PC-3 (cell line): ENCODE measurements at regions not wholly inside any gene's neighbourhood (a gene's known extent, or its start where the extent isn't known, plus 50 kb on each side); places are given as distances from the start of the nearest gene placed in this dataset.

Experiments used
- ATAC-seq: fragments of 200-7000 bp; cut with Tn5 transposase; 2 replicates; pipeline ENCODE4 v1.9.1; 2020; ENCODE audit warnings: mild to moderate bottlenecking, moderate library complexity
- BruUV-seq: library from RNA; stranded (reverse); fragments of 400-500 nt; replicated peaks from 2 replicates; lab custom pipeline; 2021; lab: Mats Ljungman, UMichigan
- CTCF ChIA-PET: fragments of 300-600 bp; sonication (Branson Sonifier 250); formaldehyde crosslinking; loops from one replicate; lab custom pipeline; 2022; ENCODE audit warnings: antibody characterized with exemption; lab: Charles Lee
- POLR2A ChIA-PET: fragments of 300-600 bp; sonication (Branson Sonifier 250); formaldehyde crosslinking; loops from one replicate; lab custom pipeline; 2022; ENCODE audit warnings: antibody characterized with exemption; ENCODE audit not compliant: unreplicated experiment; lab: Charles Lee
- DNase-seq: peaks from one replicate; pipeline ENCODE4 v3.0.0-alpha.2; 2015
- H2AFZ ChIP-seq: fragments of 300-600 bp; sonication (generic); 2 replicates; pipeline ENCODE4 v1.6.0; 2016; ENCODE audit warnings: antibody characterized with exemption, low read length
- H3F3A ChIP-seq: fragments of 300-600 bp; sonication (generic); one replicate; pipeline ENCODE4 v1.6.0; 2017; ENCODE audit warnings: antibody characterized with exemption, low read length, control low read depth, mild to moderate bottlenecking; ENCODE audit not compliant: unreplicated experiment
- H3K27ac ChIP-seq: fragments of 300-600 bp; sonication (generic); 2 replicates; pipeline ENCODE4 v1.5.1; 2016; ENCODE audit warnings: mild to moderate bottlenecking, low read length
- H3K27me3 ChIP-seq: fragments of 300-600 bp; sonication (generic); 2 replicates; pipeline ENCODE4 v1.6.1; 2016; ENCODE audit warnings: low read length, mixed read lengths
- H3K36me3 ChIP-seq: fragments of 300-600 bp; sonication (generic); 2 replicates; pipeline ENCODE4 v1.6.1; 2016; ENCODE audit warnings: low read depth, mixed run types, low read length, mixed read lengths
- H3K4me1 ChIP-seq: fragments of 300-600 bp; sonication (generic); 2 replicates; pipeline ENCODE4 v1.5.1; 2016; ENCODE audit warnings: low read length; ENCODE audit not compliant: insufficient read depth
- H3K4me2 ChIP-seq: fragments of 300-600 bp; sonication (generic); 2 replicates; pipeline ENCODE4 v1.6.0; 2016; ENCODE audit warnings: low read length
- H3K4me3 ChIP-seq: fragments of 300-600 bp; sonication (generic); 2 replicates; pipeline ENCODE4 v1.5.1; 2016; ENCODE audit warnings: mild to moderate bottlenecking, low read length, mixed read lengths
- H3K79me2 ChIP-seq: fragments of 300-600 bp; sonication (generic); 2 replicates; pipeline ENCODE4 v1.6.1; 2017; ENCODE audit warnings: low read length, mixed read lengths
- H3K9ac ChIP-seq: fragments of 300-600 bp; sonication (generic); 2 replicates; pipeline ENCODE4 v1.6.0; 2016; ENCODE audit warnings: mild to moderate bottlenecking, low read length
- H3K9me2 ChIP-seq: fragments of 300-600 bp; sonication (generic); replicated peaks from 2 replicates; pipeline ENCODE4 v1.6.1; 2016; ENCODE audit warnings: mixed run types, low read length, mixed read lengths
- H3K9me3 ChIP-seq: fragments of 300-600 bp; sonication (generic); 2 replicates; pipeline ENCODE4 v1.6.1; 2016; ENCODE audit warnings: low read length, mixed read lengths
- H4K20me1 ChIP-seq: fragments of 300-600 bp; sonication (generic); 2 replicates; pipeline ENCODE4 v1.6.1; 2016; ENCODE audit warnings: low read length, mixed read lengths
- EZH2 ChIP-seq: fragments of 300-600 bp; sonication (generic); IDR thresholded peaks from one replicate; pipeline ENCODE4 v1.6.1; 2017; ENCODE audit warnings: antibody characterized with exemption, mild to moderate bottlenecking, low read length; ENCODE audit not compliant: unreplicated experiment
- EZH2phosphoT487 ChIP-seq: fragments of 300-600 bp; sonication (generic); IDR thresholded peaks from 2 replicates; pipeline ENCODE4 v1.6.1; 2018; ENCODE audit warnings: mild to moderate bottlenecking, antibody characterized with exemption, low read length, borderline replicate concordance
- intact Hi-C: fragments of 100-400 bp; cut with micrococcal nuclease; formaldehyde crosslinking; loops from 2 replicates; pipeline ENCODE4 v1.9.0; 2023
- TF ChIP-seq, protein P1 (sequence below): fragments of 300-600 bp; sonication (generic); conservative IDR thresholded peaks from 2 replicates; pipeline ENCODE4 v1.5.1; 2017; ENCODE audit warnings: antibody characterized with exemption, low read depth, mild to moderate bottlenecking, low read length

DNA sequence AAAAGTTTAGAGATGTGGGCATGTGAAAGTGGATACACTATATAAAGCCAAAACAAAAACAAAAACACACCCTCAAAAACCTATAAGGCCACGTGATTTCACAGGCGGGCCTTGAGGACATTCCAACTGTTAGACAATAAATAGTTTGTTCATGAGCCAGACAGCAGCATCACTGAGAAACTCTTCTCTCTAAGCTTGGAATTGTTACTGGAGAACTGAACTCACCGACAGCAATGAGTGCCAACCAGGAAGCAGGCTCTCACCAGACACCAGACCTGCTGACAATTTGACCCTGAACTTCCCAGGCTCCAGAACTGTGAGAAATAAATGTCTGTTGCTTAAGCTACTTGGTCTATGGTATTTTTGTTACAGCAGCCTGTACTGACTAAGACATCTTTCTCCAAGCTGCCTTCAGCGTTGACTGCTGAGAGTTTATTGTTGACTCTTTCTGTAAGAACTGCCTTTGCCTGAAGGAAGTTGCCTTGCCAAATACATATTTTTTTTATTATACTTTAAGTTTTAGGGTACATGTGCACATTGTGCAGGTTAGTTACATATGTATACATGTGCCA lies 107.5 kb downstream of the EPDR1 start:
- Histone ChIP-seq H3K9me3 (no peaks in the 10 kb centered on the region), H3F3A (no peaks in the 10 kb centered on the region), H3K79me2 (no peaks in the 10 kb centered on the region), H3K27me3 (no peaks in the 10 kb centered on the region), H3K27ac (no peak overlapping the region), H3K4me2 (no peak overlapping the region), H3K4me3 (no peak overlapping the region), H3K36me3 (no peaks in the 10 kb centered on the region), H2AFZ (no peak overlapping the region), H4K20me1 (no peaks in the 10 kb centered on the region), H3K4me1 (peaks cover 8% of the 10 kb centered on the region), H3K9me2 (no peaks in the 10 kb centered on the region), H3K9ac (no peak overlapping the region)
- DNase-seq (peak; percentile 62), ATAC-seq (peak; percentile 52)
- intact Hi-C loops: loop anchor here (2.0 kb wide), 1 partner anchor 111 kb away; the partner anchor contains the start of gene SFRP4
- BruUV-seq: no TSS peak
- TF ChIP-seq EZH2: no peak
- no peak for TF ChIP-seq EZH2phosphoT487
- TF ChIP-seq, protein P1, sequence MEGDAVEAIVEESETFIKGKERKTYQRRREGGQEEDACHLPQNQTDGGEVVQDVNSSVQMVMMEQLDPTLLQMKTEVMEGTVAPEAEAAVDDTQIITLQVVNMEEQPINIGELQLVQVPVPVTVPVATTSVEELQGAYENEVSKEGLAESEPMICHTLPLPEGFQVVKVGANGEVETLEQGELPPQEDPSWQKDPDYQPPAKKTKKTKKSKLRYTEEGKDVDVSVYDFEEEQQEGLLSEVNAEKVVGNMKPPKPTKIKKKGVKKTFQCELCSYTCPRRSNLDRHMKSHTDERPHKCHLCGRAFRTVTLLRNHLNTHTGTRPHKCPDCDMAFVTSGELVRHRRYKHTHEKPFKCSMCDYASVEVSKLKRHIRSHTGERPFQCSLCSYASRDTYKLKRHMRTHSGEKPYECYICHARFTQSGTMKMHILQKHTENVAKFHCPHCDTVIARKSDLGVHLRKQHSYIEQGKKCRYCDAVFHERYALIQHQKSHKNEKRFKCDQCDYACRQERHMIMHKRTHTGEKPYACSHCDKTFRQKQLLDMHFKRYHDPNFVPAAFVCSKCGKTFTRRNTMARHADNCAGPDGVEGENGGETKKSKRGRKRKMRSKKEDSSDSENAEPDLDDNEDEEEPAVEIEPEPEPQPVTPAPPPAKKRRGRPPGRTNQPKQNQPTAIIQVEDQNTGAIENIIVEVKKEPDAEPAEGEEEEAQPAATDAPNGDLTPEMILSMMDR: no peak
- ChIA-PET CTCF (no interaction called here), POLR2A (no interaction called here)

- intact Hi-C loops: no loop called here
- Histone ChIP-seq H3K4me3 (no peak overlapping the region), H3K4me1 (no peaks in the 10 kb centered on the region), H3F3A (no peaks in the 10 kb centered on the region), H4K20me1 (no peaks in the 10 kb centered on the region), H3K9me3 (no peaks in the 10 kb centered on the region), H3K9me2 (no peaks in the 10 kb centered on the region), H2AFZ (no peak overlapping the region), H3K27me3 (no peaks in the 10 kb centered on the region), H3K9ac (no peak overlapping the region), H3K36me3 (no peaks in the 10 kb centered on the region), H3K4me2 (no peak overlapping the region), H3K79me2 (no peaks in the 10 kb centered on the region), H3K27ac (no peak overlapping the region)
- POLR2A ChIA-PET: interaction anchor here (0.7 kb wide), 1 partner anchor 739 kb away, joined by 4 read pairs; no protein-coding TSS in a partner anchor
- no peak for DNase-seq
- CTCF ChIA-PET: interaction anchor here (0.7 kb wide), 1 partner anchor 117 kb away, joined by 5 read pairs; the partner anchor contains the start of gene SFRP4
- no peak for TF ChIP-seq EZH2phosphoT487
- no TSS peak for BruUV-seq
- no peak for ATAC-seq
Observed at GRCh38 chr7:38034062-38034908, 113.8 kb downstream of the EPDR1 start.

- no peaks in the 10 kb centered on the region for H3K27me3 ChIP-seq
- no peak for DNase-seq
- no peaks in the 10 kb centered on the region for H3F3A ChIP-seq
- no peaks in the 10 kb centered on the region for H3K4me1 ChIP-seq
- no peak overlapping the region for H3K4me2 ChIP-seq
- no peaks in the 10 kb centered on the region for H4K20me1 ChIP-seq
- CTCF ChIA-PET: no interaction called here
- no peak overlapping the region for H2AFZ ChIP-seq
- no peaks in the 10 kb centered on the region for H3K9me3 ChIP-seq
- intact Hi-C loops: loop anchor here (1.0 kb wide), 2 partner anchors 124 to 140 kb away; no protein-coding TSS in a partner anchor
- H3K9me2 ChIP-seq: no peaks in the 10 kb centered on the region
- H3K4me3 ChIP-seq: no peak overlapping the region
- no peak overlapping the region for H3K27ac ChIP-seq
- no peak for TF ChIP-seq EZH2
- TF ChIP-seq, protein P1: no peak
- TF ChIP-seq EZH2phosphoT487: no peak
- BruUV-seq: no TSS peak
- no peaks in the 10 kb centered on the region for H3K36me3 ChIP-seq
- no peak for ATAC-seq
- no peaks in the 10 kb centered on the region for H3K79me2 ChIP-seq
- POLR2A ChIA-PET: no interaction called here
- H3K9ac ChIP-seq: no peak overlapping the region
Observed at GRCh38 chr7:38040831-38041230, 120.4 kb downstream of the EPDR1 start.
